Mesendoderm (in vitro differentiated cells): ENCODE measurements at regions not wholly inside any gene's neighbourhood (a gene's known extent, or its start where the extent isn't known, plus 50 kb on each side); places are given as distances from the start of the nearest gene placed in this dataset.

Source experiments
- DNase-seq: peaks from one replicate; pipeline ENCODE4 v3.0.0; 2013
- H2AK5ac ChIP-seq: 2 replicates; pipeline ENCODE4 v1.6.1; 2013; ENCODE audit warnings: low read length, inconsistent platforms
- H2BK120ac ChIP-seq: 2 replicates; pipeline ENCODE4 v1.6.1; 2013; ENCODE audit warnings: low read depth, mild to moderate bottlenecking, low read length, moderate library complexity, mixed read lengths
- H2BK15ac ChIP-seq: replicated peaks from 2 replicates; pipeline ENCODE4 v1.6.1; 2013; ENCODE audit warnings: low read depth, mild to moderate bottlenecking, moderate library complexity
- H2BK5ac ChIP-seq: 2 replicates; pipeline ENCODE4 v1.6.1; 2013; ENCODE audit warnings: low read length, inconsistent platforms
- H3K18ac ChIP-seq: 2 replicates; pipeline ENCODE4 v1.6.1; 2013; ENCODE audit warnings: mild to moderate bottlenecking, low read length, mixed read lengths
- H3K23ac ChIP-seq: one replicate; pipeline ENCODE4 v1.6.1; 2013; ENCODE audit warnings: low read length
- H3K27ac ChIP-seq: 2 replicates; pipeline ENCODE4 v1.5.1; 2013; ENCODE audit warnings: low read depth, mild to moderate bottlenecking, inconsistent platforms, low read length, moderate library complexity
- H3K27me3 ChIP-seq: 2 replicates; pipeline ENCODE4 v1.6.1; 2013; ENCODE audit warnings: low read length, control low read depth, mild to moderate bottlenecking, inconsistent platforms; ENCODE audit not compliant: insufficient read depth, poor library complexity
- H3K36me3 ChIP-seq: 2 replicates; pipeline ENCODE4 v1.6.1; 2013; ENCODE audit warnings: low read length, inconsistent platforms; ENCODE audit not compliant: control insufficient read depth, insufficient read depth
- H3K4ac ChIP-seq: one replicate; pipeline ENCODE4 v1.6.1; 2013; ENCODE audit warnings: low read depth, mild to moderate bottlenecking, low read length, moderate library complexity
- H3K4me1 ChIP-seq: 2 replicates; pipeline ENCODE4 v1.6.1; 2013; ENCODE audit warnings: low read depth, low read length, inconsistent platforms; ENCODE audit not compliant: control insufficient read depth
- H3K4me2 ChIP-seq: 2 replicates; pipeline ENCODE4 v1.6.1; 2013; ENCODE audit warnings: low read length
- H3K4me3 ChIP-seq: 2 replicates; pipeline ENCODE4 v1.5.1; 2013; ENCODE audit warnings: mild to moderate bottlenecking, low read length
- H3K56ac ChIP-seq: one replicate; pipeline ENCODE4 v1.6.1; 2013; ENCODE audit warnings: low read length
- H3K79me1 ChIP-seq: 2 replicates; pipeline ENCODE4 v1.6.1; 2013; ENCODE audit warnings: low read length, inconsistent platforms
- H3K79me2 ChIP-seq: 2 replicates; pipeline ENCODE4 v1.6.1; 2013; ENCODE audit warnings: mild to moderate bottlenecking, low read length; ENCODE audit not compliant: control insufficient read depth, insufficient read depth
- H3K9ac ChIP-seq: 2 replicates; pipeline ENCODE4 v1.6.1; 2013; ENCODE audit warnings: low read length, inconsistent platforms
- H4K5ac ChIP-seq: one replicate; pipeline ENCODE4 v1.6.1; 2013; ENCODE audit warnings: low read length
- H4K8ac ChIP-seq: one replicate; pipeline ENCODE4 v1.6.1; 2013; ENCODE audit warnings: low read depth, mild to moderate bottlenecking, control low read depth, low read length, moderate library complexity
- WGBS: extraction: QIAGEN DNeasy Blood & Tissue Kit; methylation state at CpG from one replicate; pipeline ENCODE4 v1.1.7; 2013; ENCODE audit warnings: low lambda C conversion rate, missing lambda C conversion rate; ENCODE audit not compliant: insufficient coverage; ENCODE audit errors: extremely low coverage; 5-methylcytosine and 5-hydroxymethylcytosine counted together

DNA sequence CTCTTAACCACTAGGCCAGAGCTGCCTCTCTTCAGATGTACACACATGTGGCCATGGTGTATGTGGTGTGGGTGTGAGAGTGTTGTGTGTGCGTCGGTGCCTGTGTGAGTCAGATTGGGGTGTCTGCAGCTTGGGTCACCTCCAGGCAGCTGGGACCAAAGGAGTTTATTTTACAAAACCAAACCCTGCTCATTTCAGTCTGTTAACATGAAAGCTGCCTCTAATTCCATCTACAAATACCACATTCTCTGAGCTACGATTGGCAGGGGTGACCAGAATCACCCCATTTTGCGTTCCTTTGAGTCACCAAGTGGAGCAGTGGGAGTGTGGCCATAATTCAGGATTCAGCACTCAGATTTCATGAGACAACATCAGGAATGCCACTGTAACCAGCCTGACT is 105.3 kb downstream of the IRX5 start:
- H3K18ac ChIP-seq, result no peak overlapping the region
- no peak overlapping the region for H2BK15ac ChIP-seq
- no peaks in the 10 kb centered on the region for H3K79me1 ChIP-seq
- H3K9ac ChIP-seq, result no peak overlapping the region
- H3K36me3 ChIP-seq, result no peaks in the 10 kb centered on the region
- H3K56ac ChIP-seq, result no peak overlapping the region
- no peak overlapping the region for H2BK120ac ChIP-seq
- DNase-seq, result no peak
- H2AK5ac ChIP-seq, result no peak overlapping the region
- H2BK5ac ChIP-seq, result no peak overlapping the region
- no peaks in the 10 kb centered on the region for H3K79me2 ChIP-seq
- H4K8ac ChIP-seq, result no peak overlapping the region
- no peak overlapping the region for H3K4me3 ChIP-seq
- H3K27me3 ChIP-seq, result no peaks in the 10 kb centered on the region
- H3K4me1 ChIP-seq, result no peaks in the 10 kb centered on the region
- WGBS, result no CpG with 5 or more reads among the region's 4 CpGs
- no peak overlapping the region for H3K4ac ChIP-seq
- no peak overlapping the region for H4K5ac ChIP-seq
- H3K27ac ChIP-seq, result no peak overlapping the region
- no peak overlapping the region for H3K23ac ChIP-seq
- H3K4me2 ChIP-seq, result no peak overlapping the region

GRCh38 chr16:55036371-55036821 is 105.7 kb downstream of the IRX5 start:
- no peak for DNase-seq
- WGBS, result no CpG with 5 or more reads among the region's 14 CpGs
- no peaks in the 10 kb centered on the region for H3K4me1 ChIP-seq
- H3K23ac ChIP-seq, result no peak overlapping the region
- H3K36me3 ChIP-seq, result no peaks in the 10 kb centered on the region
- no peak overlapping the region for H2BK5ac ChIP-seq
- H3K27me3 ChIP-seq, result no peaks in the 10 kb centered on the region
- H3K79me2 ChIP-seq, result no peaks in the 10 kb centered on the region
- no peak overlapping the region for H2BK120ac ChIP-seq
- no peak overlapping the region for H3K4me2 ChIP-seq
- H2AK5ac ChIP-seq, result no peak overlapping the region
- no peak overlapping the region for H3K56ac ChIP-seq
- no peak overlapping the region for H4K8ac ChIP-seq
- no peak overlapping the region for H2BK15ac ChIP-seq
- H3K4me3 ChIP-seq, result no peak overlapping the region
- no peak overlapping the region for H3K27ac ChIP-seq
- H4K5ac ChIP-seq, result no peak overlapping the region
- H3K4ac ChIP-seq, result no peak overlapping the region
- no peak overlapping the region for H3K9ac ChIP-seq
- no peak overlapping the region for H3K18ac ChIP-seq
- no peaks in the 10 kb centered on the region for H3K79me1 ChIP-seq

DNA sequence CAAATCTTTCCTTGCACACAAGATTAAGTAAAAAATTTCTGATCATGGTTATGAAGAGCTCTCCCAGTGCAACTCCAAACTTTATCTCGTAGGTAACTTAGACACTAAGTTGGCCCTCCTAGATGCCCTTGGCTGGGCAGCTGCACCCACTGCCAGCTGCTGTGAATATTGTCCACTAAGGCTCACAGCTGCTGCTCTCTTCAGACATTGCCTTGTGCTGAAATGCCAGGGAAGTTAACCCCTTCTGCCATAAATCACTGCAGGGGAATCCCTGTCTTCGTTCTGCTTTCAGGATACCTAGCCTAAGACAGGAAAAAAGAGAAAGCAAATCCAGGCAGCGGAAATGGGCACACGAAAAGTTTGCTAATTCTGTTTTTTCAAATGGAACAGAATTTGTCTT is 106.4 kb downstream of the IRX5 start:
- no peak overlapping the region for H3K56ac ChIP-seq
- H3K4ac ChIP-seq, result no peak overlapping the region
- no peak overlapping the region for H4K5ac ChIP-seq
- H3K79me2 ChIP-seq, result no peaks in the 10 kb centered on the region
- no peak overlapping the region for H2BK120ac ChIP-seq
- H3K4me2 ChIP-seq, result no peak overlapping the region
- no CpG with 5 or more reads among the region's 4 CpGs for WGBS
- H3K27ac ChIP-seq, result no peak overlapping the region
- H3K9ac ChIP-seq, result no peak overlapping the region
- no peak overlapping the region for H2AK5ac ChIP-seq
- H3K4me3 ChIP-seq, result no peak overlapping the region
- no peak overlapping the region for H3K18ac ChIP-seq
- no peak for DNase-seq
- no peaks in the 10 kb centered on the region for H3K36me3 ChIP-seq
- H3K79me1 ChIP-seq, result no peaks in the 10 kb centered on the region
- H2BK5ac ChIP-seq, result no peak overlapping the region
- H3K4me1 ChIP-seq, result no peaks in the 10 kb centered on the region
- H3K27me3 ChIP-seq, result no peaks in the 10 kb centered on the region
- H2BK15ac ChIP-seq, result no peak overlapping the region
- H3K23ac ChIP-seq, result no peak overlapping the region
- H4K8ac ChIP-seq, result no peak overlapping the region

- H2BK15ac ChIP-seq, result no peak overlapping the region
- no peaks in the 10 kb centered on the region for H3K27me3 ChIP-seq
- H3K4me3 ChIP-seq, result no peak overlapping the region
- H3K4me2 ChIP-seq, result no peak overlapping the region
- no peak overlapping the region for H2BK120ac ChIP-seq
- H4K8ac ChIP-seq, result no peak overlapping the region
- no peak overlapping the region for H2AK5ac ChIP-seq
- H3K23ac ChIP-seq, result no peak overlapping the region
- no peak overlapping the region for H3K27ac ChIP-seq
- H3K56ac ChIP-seq, result no peak overlapping the region
- no peaks in the 10 kb centered on the region for H3K79me1 ChIP-seq
- no peak for DNase-seq
- H3K9ac ChIP-seq, result no peak overlapping the region
- no peaks in the 10 kb centered on the region for H3K79me2 ChIP-seq
- H3K18ac ChIP-seq, result no peak overlapping the region
- WGBS, result no CpG with 5 or more reads among the region's 5 CpGs
- H2BK5ac ChIP-seq, result no peak overlapping the region
- no peak overlapping the region for H3K4ac ChIP-seq
- no peak overlapping the region for H4K5ac ChIP-seq
- no peaks in the 10 kb centered on the region for H3K36me3 ChIP-seq
- H3K4me1 ChIP-seq, result no peaks in the 10 kb centered on the region
Measured at GRCh38 chr16:55037966-55038365, 107.3 kb downstream of the IRX5 start.

- Histone ChIP-seq H3K4ac (no peak overlapping the region), H4K5ac (no peak overlapping the region), H2BK120ac (no peak overlapping the region), H4K8ac (no peak overlapping the region), H3K4me2 (no peak overlapping the region), H3K27ac (no peak overlapping the region), H3K4me1 (no peaks in the 10 kb centered on the region), H2AK5ac (no peak overlapping the region), H3K36me3 (no peaks in the 10 kb centered on the region), H3K4me3 (no peak overlapping the region), H3K56ac (no peak overlapping the region), H3K79me2 (no peaks in the 10 kb centered on the region), H3K79me1 (no peaks in the 10 kb centered on the region), H3K18ac (no peak overlapping the region), H3K27me3 (no peaks in the 10 kb centered on the region), H3K23ac (no peak overlapping the region), H3K9ac (no peak overlapping the region), H2BK15ac (no peak overlapping the region), H2BK5ac (no peak overlapping the region)
- DNase-seq, result no peak
- no CpG with 5 or more reads among the region's 6 CpGs for WGBS
Measured at GRCh38 chr16:55039042-55039441, 108.4 kb downstream of the IRX5 start.

DNA sequence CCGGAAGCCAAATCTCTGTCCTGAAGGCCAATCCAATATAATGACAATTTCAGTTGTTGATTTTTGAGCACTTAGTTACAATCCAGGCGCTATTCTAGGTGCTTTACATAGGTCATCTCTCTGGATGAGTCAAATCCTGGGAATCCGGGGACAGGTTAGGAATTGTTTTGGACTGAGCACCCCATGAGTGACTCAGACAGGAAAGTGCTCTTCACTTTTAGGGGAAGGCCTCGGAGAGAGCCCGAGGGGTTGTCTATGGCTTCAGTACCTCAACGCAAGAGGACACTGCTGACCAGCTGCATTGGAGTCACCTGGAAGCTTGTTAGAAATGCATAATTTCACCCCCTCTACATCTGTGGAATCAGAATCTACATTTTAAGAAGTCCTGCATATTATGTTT is 108.8 kb downstream of the IRX5 start:
- no peak for DNase-seq
- WGBS, result no CpG with 5 or more reads among the region's 6 CpGs
- no peak overlapping the region for H3K9ac ChIP-seq
- H3K27ac ChIP-seq, result no peak overlapping the region
- no peak overlapping the region for H3K4ac ChIP-seq
- no peak overlapping the region for H3K56ac ChIP-seq
- H3K27me3 ChIP-seq, result no peaks in the 10 kb centered on the region
- H3K36me3 ChIP-seq, result no peaks in the 10 kb centered on the region
- no peak overlapping the region for H3K18ac ChIP-seq
- H2BK15ac ChIP-seq, result no peak overlapping the region
- H4K8ac ChIP-seq, result no peak overlapping the region
- no peak overlapping the region for H3K4me2 ChIP-seq
- H3K23ac ChIP-seq, result no peak overlapping the region
- no peak overlapping the region for H3K4me3 ChIP-seq
- no peak overlapping the region for H4K5ac ChIP-seq
- no peaks in the 10 kb centered on the region for H3K79me1 ChIP-seq
- H3K4me1 ChIP-seq, result no peaks in the 10 kb centered on the region
- H3K79me2 ChIP-seq, result no peaks in the 10 kb centered on the region
- H2AK5ac ChIP-seq, result no peak overlapping the region
- no peak overlapping the region for H2BK120ac ChIP-seq
- H2BK5ac ChIP-seq, result no peak overlapping the region
